COLO668 (cell line): ENCODE measurements at regions not wholly inside any gene's neighbourhood (a gene's known extent, or its start where the extent isn't known, plus 50 kb on each side); places are given as distances from the start of the nearest gene placed in this dataset.

Source experiments
- DNase-seq: peaks from one replicate; lab custom pipeline; 2025; ENCODE audit not compliant: unreplicated experiment; lab: John Stamatoyannopoulos, UW

GRCh38 chr1:228867108-228867950, 132.1 kb downstream of the RHOU start:
- peak; percentile 61 for DNase-seq

DNA sequence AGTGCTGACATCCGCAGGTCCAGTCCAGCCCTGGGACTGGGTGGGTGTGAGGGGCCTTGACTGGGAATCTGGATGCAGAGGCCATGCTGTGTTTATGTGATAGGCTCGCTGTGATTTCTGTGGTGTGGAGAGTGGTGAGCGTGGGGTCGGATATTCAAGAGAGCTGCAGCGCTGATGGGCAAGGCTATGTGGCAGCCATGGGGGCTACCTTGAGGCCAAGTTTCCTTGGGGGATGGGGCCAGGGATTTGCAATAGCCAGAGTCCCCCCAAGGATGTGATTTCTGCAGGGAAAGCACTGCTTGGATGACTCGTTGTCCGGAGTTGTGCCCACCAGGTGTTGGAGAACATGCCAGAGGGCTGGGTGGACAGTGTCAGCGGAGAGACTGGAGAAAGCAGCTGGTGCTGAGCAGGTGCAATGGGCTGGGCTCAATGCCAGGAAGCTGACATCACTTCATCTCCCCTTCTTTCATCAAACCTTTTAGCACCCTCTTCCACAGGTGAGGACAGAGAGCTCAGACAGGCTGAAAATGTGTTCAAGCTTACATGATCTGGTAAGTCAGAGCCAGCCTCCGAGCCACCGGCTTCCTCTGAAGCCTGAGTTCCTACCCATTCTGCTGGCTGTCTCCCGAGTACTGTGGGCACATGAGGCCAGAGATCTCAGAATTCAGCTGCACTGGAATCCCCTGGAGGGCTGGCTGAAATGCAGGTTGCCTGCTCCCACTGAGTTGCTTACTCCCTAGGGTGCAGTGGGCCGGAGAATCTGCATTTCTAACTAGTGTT, 132.9 kb downstream of the RHOU start:
- peak; percentile 96 for DNase-seq

GRCh38 chr1:228868731-228869024, 133.4 kb downstream of the RHOU start:
- no peak for DNase-seq

DNA sequence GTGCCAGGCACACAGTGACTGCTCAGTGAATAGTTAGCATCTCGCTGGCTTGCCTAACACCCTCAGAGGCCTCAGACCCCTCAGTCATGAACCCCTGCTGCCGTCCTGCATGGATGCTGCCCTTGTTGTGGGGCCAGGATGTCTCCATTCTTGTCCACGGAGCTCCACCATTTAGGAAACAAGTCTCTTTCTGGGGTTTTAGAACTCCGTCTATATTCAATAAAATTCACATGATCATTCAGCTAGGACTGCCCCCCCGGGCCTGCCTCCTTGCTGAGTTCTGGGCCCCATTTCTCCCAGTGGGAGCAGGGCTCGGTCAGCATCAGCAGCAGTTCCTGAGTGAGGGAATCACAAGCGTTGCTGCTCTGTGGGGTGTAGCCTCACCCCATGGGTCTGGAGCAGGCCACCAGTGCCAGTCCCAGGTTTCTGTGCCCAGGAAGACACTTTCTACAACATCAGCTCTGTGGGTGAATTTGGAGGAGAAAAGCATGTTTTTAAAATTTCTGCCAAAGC, 134.1 kb downstream of the RHOU start:
- no peak for DNase-seq

DNA sequence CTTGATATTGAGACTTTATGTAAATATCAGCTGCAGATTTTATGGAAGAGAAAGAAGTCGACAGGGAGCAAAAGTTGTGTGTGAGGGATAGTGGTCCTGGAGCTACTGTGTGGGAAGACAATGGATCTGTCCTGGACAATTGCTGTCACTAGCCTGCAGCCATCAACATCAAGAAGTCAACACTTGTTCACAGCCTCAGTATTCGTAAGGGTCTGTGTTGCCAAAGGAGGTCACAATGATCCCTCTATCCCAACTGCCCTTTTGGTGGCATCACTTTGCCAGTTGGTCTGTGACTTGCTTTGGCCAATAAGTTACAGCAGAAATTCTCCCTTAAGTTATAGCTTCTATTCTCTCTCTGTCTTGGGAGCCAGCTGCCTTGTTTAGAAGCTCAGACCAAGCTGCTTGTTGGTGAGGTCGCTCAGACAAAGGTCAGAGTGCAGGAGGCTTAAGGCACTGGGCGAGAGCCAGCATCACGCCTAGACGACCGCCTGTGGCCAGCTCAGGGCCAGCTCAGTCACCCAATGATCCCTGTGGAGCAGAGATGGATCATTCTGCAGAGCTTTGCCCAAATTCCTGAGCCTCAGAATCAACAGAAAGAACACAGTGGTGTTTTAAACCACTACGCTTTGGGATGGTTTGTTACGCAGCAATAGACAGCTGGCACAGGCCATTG, 134.9 kb downstream of the RHOU start:
- no peak for DNase-seq

- no peak for DNase-seq
These were observed 136.2 kb downstream of the RHOU start for GRCh38 chr1:228871314-228872061.

- DNase-seq: no peak
These were observed 136.8 kb downstream of the RHOU start for GRCh38 chr1:228872080-228872479.

GRCh38 chr1:228873709-228874108, 138.4 kb downstream of the RHOU start:
- DNase-seq: no peak

DNA sequence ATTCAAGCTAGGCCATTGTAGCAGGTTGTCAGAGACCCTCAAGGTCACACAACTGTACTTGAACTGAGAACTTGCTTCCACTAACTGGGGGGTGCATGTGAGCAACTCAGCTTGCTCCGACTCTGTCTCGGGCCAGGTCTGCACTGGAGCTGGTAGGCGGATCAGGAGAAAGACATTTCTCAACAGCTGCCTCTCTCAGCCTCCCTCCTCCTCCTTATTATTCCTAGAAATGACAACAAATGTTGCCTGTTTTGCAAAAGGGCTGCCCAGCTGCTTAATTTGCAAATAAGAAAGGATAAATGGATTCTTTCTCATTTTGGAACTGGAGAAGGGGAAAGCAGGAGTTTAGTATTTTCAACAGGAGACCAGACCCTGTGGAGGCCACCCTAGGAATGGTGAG, 140.5 kb downstream of the RHOU start:
- no peak for DNase-seq

DNA sequence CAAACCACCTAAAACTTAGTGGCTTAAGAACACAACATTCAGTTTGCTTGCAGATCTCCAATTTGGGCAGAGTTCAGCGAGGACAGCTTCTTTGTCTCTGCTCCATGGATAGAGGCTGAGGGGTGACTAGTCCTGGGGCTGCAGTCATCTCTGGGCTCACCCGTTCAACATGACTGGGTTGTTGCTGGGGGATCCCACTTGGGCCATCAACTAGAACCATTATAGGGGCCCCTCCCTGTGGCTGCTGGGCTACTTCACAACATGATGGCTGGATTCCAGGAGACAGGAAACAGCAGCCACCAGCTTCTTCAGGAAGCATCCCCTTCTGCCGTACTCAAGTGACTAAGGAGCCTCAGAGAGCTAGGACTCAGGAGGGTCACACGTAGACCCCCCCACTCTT, 140.9 kb downstream of the RHOU start:
- DNase-seq: no peak

- no peak for DNase-seq
These were observed 143.9 kb downstream of the RHOU start for GRCh38 chr1:228879164-228879563.

DNA sequence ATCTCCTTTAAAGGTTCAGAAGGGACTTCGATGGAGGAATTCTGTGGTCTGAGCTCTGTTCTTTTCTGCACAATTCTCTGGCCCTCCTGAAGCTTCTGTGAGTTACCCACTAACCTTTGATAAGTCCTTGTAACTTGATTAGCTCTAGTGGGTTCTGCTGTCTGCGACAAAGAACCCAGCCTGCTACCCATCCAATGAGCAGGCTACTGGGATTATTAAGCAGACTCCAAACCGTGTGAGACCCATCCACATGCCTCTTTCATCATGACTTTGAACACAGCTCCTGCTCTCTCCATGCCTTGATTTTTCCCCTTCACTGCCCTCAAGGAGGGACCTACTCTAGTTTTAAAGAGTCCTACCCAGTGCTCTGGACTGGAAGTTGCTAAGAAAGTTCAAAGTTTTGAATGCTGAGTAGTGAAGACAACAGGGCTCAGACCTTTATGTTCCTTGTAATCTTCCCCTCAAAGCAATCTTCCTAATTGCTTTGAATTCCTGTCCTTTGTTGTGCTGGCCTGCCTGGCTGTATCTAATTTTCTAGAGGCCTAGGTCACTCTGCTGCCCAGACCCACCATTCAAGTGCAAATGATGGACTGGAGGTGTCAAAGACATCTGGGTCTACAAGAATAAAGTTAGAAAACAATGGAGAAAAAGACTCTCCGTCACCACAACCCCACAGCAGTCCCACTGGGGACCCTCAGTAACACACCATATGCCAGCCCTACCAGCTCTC, 146.9 kb downstream of the RHOU start:
- DNase-seq: no peak

- DNase-seq: no peak
These were observed 147.6 kb downstream of the RHOU start for GRCh38 chr1:228882771-228883450.

GRCh38 chr1:228883535-228883934, 148.3 kb downstream of the RHOU start:
- no peak for DNase-seq

DNA sequence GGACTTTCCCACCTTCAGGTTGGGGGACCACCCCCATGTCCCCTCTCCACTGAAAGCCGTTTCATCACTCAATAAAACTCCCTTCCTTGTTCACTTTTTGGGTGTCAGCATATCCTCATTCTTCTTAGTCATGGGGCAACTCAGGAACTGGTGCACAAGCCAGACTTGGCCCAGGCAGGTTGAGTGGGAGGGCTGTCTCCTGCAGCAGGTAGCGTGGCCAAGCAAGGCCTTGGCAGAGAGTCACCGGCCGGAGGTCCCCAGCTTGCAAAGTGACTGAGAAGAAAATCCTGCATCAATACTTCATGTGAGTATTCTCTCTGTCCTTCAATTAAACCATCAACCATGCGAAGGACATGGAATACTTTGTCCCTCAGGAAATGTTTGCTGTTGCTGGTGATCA, 148.9 kb downstream of the RHOU start:
- DNase-seq: no peak

- DNase-seq: no peak
These were observed 149.6 kb downstream of the RHOU start for GRCh38 chr1:228884615-228885566.

DNA sequence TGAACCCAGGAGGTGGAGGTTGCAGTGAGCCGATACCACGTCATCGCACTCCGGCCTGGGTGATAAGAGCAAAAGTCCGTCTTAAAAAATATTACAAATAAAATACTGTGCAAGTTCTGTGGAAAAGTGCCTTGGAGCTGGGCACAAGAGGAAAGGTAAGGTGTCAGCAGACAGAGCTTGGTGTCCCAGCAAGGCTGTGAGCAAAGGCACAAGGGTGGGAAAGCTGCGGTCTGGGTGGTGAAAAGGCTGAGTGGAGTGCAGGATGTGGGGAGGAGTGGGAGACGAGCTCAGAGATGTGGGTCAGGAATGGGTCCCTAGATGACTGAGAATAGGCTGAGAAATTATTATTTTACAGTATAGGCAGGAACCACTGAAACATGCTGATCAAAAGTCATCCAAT, 150.6 kb downstream of the RHOU start:
- no peak for DNase-seq

DNA sequence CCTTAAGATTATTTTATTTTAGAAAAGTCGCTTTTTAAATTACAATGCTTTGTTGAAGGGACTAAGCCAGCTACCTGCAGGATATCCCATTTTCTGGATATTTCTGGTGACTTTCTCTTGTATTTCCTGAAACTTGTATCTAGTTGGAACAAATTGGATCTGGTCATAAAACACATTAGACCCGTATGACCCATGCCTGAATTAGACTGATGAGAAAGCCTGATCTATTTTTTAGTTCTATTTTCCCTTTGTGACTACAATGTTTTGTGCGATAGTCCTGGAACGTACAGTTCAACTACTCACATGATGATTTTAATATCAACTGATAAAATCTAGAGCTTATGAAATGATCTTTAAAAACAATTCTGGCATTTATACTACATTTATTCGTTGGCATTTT, 151.8 kb downstream of the RHOU start:
- no peak for DNase-seq

DNA sequence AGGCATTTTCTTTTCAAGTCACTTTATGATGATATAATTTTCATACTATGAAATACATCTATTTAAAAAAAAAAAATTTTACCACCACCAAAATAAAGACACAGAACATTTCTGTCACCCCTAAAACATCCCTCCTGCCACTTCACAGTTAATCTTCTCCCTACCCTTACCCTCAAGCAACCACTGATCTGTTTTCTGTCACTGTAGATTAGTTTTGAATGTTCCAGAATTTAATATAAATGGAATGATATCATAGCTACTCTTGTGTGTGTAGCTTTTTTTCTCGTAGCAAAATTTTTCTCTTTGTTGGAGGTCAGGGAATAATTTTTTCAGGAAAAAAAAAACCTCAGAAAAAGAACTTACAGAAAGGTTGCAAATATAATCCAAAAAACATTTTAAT, 152.7 kb downstream of the RHOU start:
- DNase-seq: no peak
